ENCODE measurements at regions not wholly inside any gene's neighbourhood (a gene's known extent, or its start where the extent isn't known, plus 50 kb on each side); places are given as distances from the start of the nearest gene placed in this dataset.

DNA sequence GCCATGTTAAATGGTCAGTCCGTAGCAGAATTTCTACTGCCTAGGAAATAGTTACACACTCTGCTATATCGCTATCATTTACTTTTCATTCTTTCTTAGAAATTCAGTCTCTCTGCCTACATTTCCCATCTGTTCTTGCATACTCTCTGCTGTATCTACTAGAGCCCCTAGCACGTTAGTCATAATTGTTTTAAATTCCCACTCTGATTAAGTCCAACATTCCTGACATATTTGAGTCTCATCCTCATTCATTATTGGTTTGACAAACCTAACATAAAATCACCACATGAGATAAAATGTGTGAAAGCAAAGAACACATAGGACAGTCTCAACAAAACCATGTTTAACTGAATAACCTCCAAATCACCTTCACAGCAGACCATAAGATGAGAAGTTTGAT, 513.6 kb downstream of the PLPP3 start:
- Mint-ChIP-seq H3K27me3 (ENCODE audit: low read depth) (no peaks in the 10 kb centered on the region), H3K27ac (ENCODE audit: unreplicated experiment) (no peak overlapping the region), H3K4me1 (ENCODE audit: low read depth) (peaks cover 41% of the 10 kb centered on the region), H3K9me3 (ENCODE audit: low read depth) (no peaks in the 10 kb centered on the region), H3K36me3 (ENCODE audit: low read depth) (no peaks in the 10 kb centered on the region), H3K4me3 (ENCODE audit: unreplicated experiment) (no peak overlapping the region)
- TF ChIP-seq, protein P1, sequence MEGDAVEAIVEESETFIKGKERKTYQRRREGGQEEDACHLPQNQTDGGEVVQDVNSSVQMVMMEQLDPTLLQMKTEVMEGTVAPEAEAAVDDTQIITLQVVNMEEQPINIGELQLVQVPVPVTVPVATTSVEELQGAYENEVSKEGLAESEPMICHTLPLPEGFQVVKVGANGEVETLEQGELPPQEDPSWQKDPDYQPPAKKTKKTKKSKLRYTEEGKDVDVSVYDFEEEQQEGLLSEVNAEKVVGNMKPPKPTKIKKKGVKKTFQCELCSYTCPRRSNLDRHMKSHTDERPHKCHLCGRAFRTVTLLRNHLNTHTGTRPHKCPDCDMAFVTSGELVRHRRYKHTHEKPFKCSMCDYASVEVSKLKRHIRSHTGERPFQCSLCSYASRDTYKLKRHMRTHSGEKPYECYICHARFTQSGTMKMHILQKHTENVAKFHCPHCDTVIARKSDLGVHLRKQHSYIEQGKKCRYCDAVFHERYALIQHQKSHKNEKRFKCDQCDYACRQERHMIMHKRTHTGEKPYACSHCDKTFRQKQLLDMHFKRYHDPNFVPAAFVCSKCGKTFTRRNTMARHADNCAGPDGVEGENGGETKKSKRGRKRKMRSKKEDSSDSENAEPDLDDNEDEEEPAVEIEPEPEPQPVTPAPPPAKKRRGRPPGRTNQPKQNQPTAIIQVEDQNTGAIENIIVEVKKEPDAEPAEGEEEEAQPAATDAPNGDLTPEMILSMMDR (IDR thresholded peaks at IDR 0.05) = no peak
- no peak for DNase-seq (ENCODE audit: low spot score)

DNA sequence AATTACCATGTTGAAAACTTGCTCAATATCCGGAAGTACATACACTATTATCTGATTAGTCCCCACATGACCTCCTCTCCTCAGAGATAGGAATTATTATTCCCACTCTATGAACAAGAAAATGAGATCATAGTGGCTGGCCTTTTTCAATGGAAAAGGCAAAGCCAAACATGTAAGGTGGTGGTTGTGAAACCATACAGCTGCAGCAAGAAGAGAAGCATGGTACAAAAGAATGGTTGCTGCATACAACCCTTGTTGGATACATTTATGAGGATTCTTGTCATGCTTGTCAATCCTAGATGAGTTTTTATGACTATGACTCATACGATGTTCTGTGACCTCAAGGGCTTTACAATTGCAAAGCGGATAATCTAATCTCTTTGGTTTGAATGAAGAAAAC, 514.7 kb downstream of the PLPP3 start:
- Mint-ChIP-seq H3K27me3 (ENCODE audit: low read depth) (no peaks in the 10 kb centered on the region), H3K4me3 (ENCODE audit: unreplicated experiment) (no peak overlapping the region), H3K9me3 (ENCODE audit: low read depth) (no peaks in the 10 kb centered on the region), H3K4me1 (ENCODE audit: low read depth) (peaks cover 37% of the 10 kb centered on the region), H3K36me3 (ENCODE audit: low read depth) (no peaks in the 10 kb centered on the region), H3K27ac (ENCODE audit: unreplicated experiment) (no peak overlapping the region)
- DNase-seq (ENCODE audit: low spot score) = no peak
- TF ChIP-seq, protein P1 (IDR thresholded peaks at IDR 0.05) = no peak

GRCh38 chr1:56063461-56063860, 515.9 kb downstream of the PLPP3 start:
- Mint-ChIP-seq H3K27ac (ENCODE audit: unreplicated experiment) (no peak overlapping the region), H3K4me1 (ENCODE audit: low read depth) (peaks cover 29% of the 10 kb centered on the region), H3K36me3 (ENCODE audit: low read depth) (no peaks in the 10 kb centered on the region), H3K27me3 (ENCODE audit: low read depth) (no peaks in the 10 kb centered on the region), H3K4me3 (ENCODE audit: unreplicated experiment) (no peak overlapping the region), H3K9me3 (ENCODE audit: low read depth) (no peaks in the 10 kb centered on the region)
- DNase-seq (ENCODE audit: low spot score) = no peak
- TF ChIP-seq, protein P1 (IDR thresholded peaks at IDR 0.05) = no peak

- peaks cover 21% of the 10 kb centered on the region for H3K4me1 Mint-ChIP-seq (ENCODE audit: low read depth)
- no peak overlapping the region for H3K27ac Mint-ChIP-seq (ENCODE audit: unreplicated experiment)
These were observed 516.7 kb downstream of the PLPP3 start for GRCh38 chr1:56062625-56063024.

DNA sequence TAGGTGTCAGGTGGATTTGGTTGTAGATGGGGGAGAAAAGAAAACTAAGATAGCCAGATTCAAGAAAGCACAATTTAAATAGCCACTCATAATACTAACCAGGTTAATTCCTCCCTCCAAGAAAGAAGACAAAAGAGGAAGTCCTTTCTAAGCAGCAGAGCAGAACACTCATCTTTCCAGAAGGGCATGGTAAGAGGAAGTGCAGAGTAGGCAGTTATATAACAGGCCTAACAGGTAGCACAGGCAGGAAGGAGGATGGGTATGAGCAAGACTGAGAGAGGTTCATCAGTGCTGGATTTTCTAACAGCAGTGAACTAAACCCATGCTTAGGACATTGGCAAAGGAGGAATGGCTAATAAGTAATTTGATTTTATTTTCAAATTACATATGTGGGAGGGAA, 517.5 kb downstream of the PLPP3 start:
- TF ChIP-seq, protein P1 (IDR thresholded peaks at IDR 0.05) = no peak
- no peak for DNase-seq (ENCODE audit: low spot score)
- no peak overlapping the region for H3K4me3 Mint-ChIP-seq (ENCODE audit: unreplicated experiment)
- no peaks in the 10 kb centered on the region for H3K36me3 Mint-ChIP-seq (ENCODE audit: low read depth)
- H3K27ac Mint-ChIP-seq (ENCODE audit: unreplicated experiment) = no peak overlapping the region
- H3K4me1 Mint-ChIP-seq (ENCODE audit: low read depth) = peaks cover 21% of the 10 kb centered on the region
- H3K9me3 Mint-ChIP-seq (ENCODE audit: low read depth) = no peaks in the 10 kb centered on the region
- no peaks in the 10 kb centered on the region for H3K27me3 Mint-ChIP-seq (ENCODE audit: low read depth)

More at GRCh38 chr1:56062625-56063024, 516.7 kb downstream of the PLPP3 start:
- Mint-ChIP-seq H3K4me3 (ENCODE audit: unreplicated experiment) (no peak overlapping the region), H3K9me3 (ENCODE audit: low read depth) (no peaks in the 10 kb centered on the region), H3K36me3 (ENCODE audit: low read depth) (no peaks in the 10 kb centered on the region), H3K27me3 (ENCODE audit: low read depth) (no peaks in the 10 kb centered on the region)
- no peak for DNase-seq (ENCODE audit: low spot score)
- TF ChIP-seq, protein P1 (IDR thresholded peaks at IDR 0.05) = no peak

Measured in chondrocyte (in vitro differentiated cells).